Epithelial cell of esophagus (primary cell): ENCODE measurements at regions not wholly inside any gene's neighbourhood (a gene's known extent, or its start where the extent isn't known, plus 50 kb on each side); places are given as distances from the start of the nearest gene placed in this dataset.

Experiments used
- DNase-seq: peaks from one replicate; pipeline ENCODE4 v3.0.0; 2010; ENCODE audit warnings: low read depth
- H3K4me3 ChIP-seq: 2 replicates; pipeline ENCODE4 v1.5.1; 2011; ENCODE audit warnings: mild to moderate bottlenecking, low read length, control low read depth
- CTCF ChIP-seq: IDR thresholded peaks from 2 replicates; pipeline ENCODE4 v1.5.1; 2011; ENCODE audit warnings: low read depth, mild to moderate bottlenecking, low read length, control low read depth, inconsistent platforms; ENCODE audit not compliant: insufficient read depth; ENCODE audit errors: missing control alignments

DNA sequence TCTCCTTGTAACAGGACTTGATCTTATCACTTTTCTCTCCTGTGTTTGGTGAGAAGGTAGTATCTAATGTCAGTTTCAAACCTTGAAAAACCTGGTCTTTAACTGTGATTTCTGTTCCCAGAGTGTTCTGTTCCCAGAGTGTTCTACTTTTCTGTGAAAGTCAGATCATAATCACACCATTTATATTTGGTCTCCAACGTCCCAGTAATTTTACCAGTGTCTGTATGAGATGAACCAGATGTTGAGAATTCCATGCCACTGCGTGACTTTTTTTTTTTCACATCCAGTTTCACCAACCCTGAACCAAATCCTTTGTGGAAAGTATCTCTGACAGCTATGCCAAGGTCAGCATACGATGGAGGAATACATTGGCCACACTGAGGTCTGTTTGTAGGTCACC lies 365.2 kb downstream of the USP25 start:
- DNase-seq, result no peak
- H3K4me3 ChIP-seq, result no peak overlapping the region
- TF ChIP-seq CTCF, result no peak

- no peak for TF ChIP-seq CTCF
- no peak for DNase-seq
- H3K4me3 ChIP-seq, result no peak overlapping the region
Observed at GRCh38 chr21:16096988-16097387, 367.2 kb downstream of the USP25 start.

- H3K4me3 ChIP-seq, result no peak overlapping the region
- no peak for TF ChIP-seq CTCF
- DNase-seq, result no peak
Observed at GRCh38 chr21:16102113-16102512, 372.3 kb downstream of the USP25 start.

GRCh38 chr21:16108561-16109075 lies 378.8 kb downstream of the USP25 start:
- no peak for TF ChIP-seq CTCF
- no peak for DNase-seq
- no peak overlapping the region for H3K4me3 ChIP-seq

DNA sequence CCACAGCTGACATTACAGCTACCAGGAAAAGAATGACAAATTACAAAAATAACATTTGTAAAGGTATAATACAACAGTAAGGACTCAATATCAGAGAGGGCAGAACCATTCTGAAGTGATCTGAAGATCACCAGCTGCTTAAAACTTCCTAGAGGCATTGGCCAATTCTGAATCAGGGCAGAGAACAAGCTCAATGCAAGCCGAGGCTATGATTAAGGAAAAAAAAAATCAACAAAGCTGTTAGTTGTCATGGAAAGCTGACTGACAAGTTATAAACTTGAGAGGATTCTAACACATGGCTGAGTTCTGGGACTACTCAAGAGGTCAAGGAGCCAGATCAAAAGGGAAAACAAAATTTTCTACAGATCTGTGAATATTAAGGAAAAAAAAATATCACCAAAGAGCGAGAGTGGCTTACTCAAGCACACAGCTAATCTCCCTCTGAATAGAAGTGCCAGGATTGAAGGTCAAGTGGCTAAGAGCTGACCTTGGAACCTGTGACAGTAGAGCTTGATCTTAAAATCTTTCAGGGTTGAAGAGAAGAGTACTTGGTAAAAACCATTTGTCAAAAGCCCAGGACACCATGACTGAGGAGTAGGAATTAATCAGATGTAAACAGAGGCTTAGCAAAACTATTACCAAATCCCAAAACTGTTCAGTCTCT lies 383.4 kb downstream of the USP25 start:
- no peak for TF ChIP-seq CTCF
- H3K4me3 ChIP-seq, result no peak overlapping the region
- DNase-seq, result peak; percentile 48

GRCh38 chr21:16115461-16115860 lies 385.7 kb downstream of the USP25 start:
- TF ChIP-seq CTCF, result no peak
- no peak for DNase-seq
- no peak overlapping the region for H3K4me3 ChIP-seq

GRCh38 chr21:16116069-16116468 lies 386.3 kb downstream of the USP25 start:
- no peak for TF ChIP-seq CTCF
- no peak overlapping the region for H3K4me3 ChIP-seq
- no peak for DNase-seq
